SU-DHL-6 (cell line): ENCODE measurements at regions not wholly inside any gene's neighbourhood (a gene's known extent, or its start where the extent isn't known, plus 50 kb on each side); places are given as distances from the start of the nearest gene placed in this dataset.

Experiments used
- H2AFZ ChIP-seq: fragments of 200-600 bp; sonication (generic); 2 replicates; pipeline ENCODE4 v1.6.1; 2014; ENCODE audit warnings: low read depth, mild to moderate bottlenecking, moderate library complexity, mixed read lengths, antibody characterized with exemption, low read length; ENCODE audit not compliant: severe bottlenecking
- H3F3A ChIP-seq: fragments of 200-600 bp; shearing (Covaris generic); 2 replicates; pipeline ENCODE4 v1.6.0; 2016; ENCODE audit warnings: antibody characterized with exemption, mild to moderate bottlenecking; ENCODE audit not compliant: insufficient read depth
- H3K27ac ChIP-seq: fragments of 200-600 bp; sonication (generic); 2 replicates; pipeline ENCODE4 v1.5.1; 2016; ENCODE audit warnings: low read depth, mild to moderate bottlenecking, low read length, moderate library complexity, mixed read lengths
- H3K27me3 ChIP-seq: fragments of 200-600 bp; sonication (generic), shearing (Covaris generic); 2 replicates; pipeline ENCODE4 v1.6.0; 2014; ENCODE audit warnings: mild to moderate bottlenecking, low read length
- H3K36me3 ChIP-seq: fragments of 200-600 bp; sonication (generic); 2 replicates; pipeline ENCODE4 v1.6.1; 2014; ENCODE audit warnings: mild to moderate bottlenecking, low read length, mixed read lengths
- H3K4me2 ChIP-seq: fragments of 300-600, 200-600 bp; shearing (Covaris generic), sonication (generic); 2 replicates; pipeline ENCODE4 v1.6.0; 2014; ENCODE audit warnings: low read length, low read depth, mild to moderate bottlenecking; ENCODE audit not compliant: poor library complexity, severe bottlenecking
- H3K4me3 ChIP-seq: fragments of 200-600 bp; sonication (generic); 2 replicates; pipeline ENCODE4 v1.5.1; 2014; ENCODE audit warnings: antibody characterized with exemption, low read length, mild to moderate bottlenecking, mixed read lengths; ENCODE audit not compliant: insufficient read depth, poor library complexity, severe bottlenecking
- H3K79me2 ChIP-seq: fragments of 200-600 bp; sonication (generic); 2 replicates; pipeline ENCODE4 v1.6.1; 2014; ENCODE audit warnings: mild to moderate bottlenecking, low read length, moderate library complexity; ENCODE audit not compliant: insufficient read depth
- H3K9ac ChIP-seq: fragments of 200-600 bp; sonication (generic); 2 replicates; pipeline ENCODE4 v1.7.0; 2014; ENCODE audit warnings: mild to moderate bottlenecking, low read length
- H3K9me2 ChIP-seq: fragments of 200-600 bp; sonication (generic); replicated peaks from 2 replicates; pipeline ENCODE4 v1.6.1; 2014; ENCODE audit warnings: low read length; ENCODE audit not compliant: insufficient read depth
- H3K9me3 ChIP-seq: fragments of 200-600 bp; sonication (generic); 2 replicates; pipeline ENCODE4 v1.6.1; 2014; ENCODE audit warnings: low read length, mixed read lengths; ENCODE audit not compliant: insufficient read depth
- H4K20me1 ChIP-seq: fragments of 200-600 bp; sonication (generic); 2 replicates; pipeline ENCODE4 v1.6.1; 2014; ENCODE audit warnings: low read depth, mild to moderate bottlenecking, antibody characterized with exemption, low read length, moderate library complexity, mixed read lengths
- EZH2phosphoT487 ChIP-seq: fragments of 200-600 bp; sonication (generic), shearing (Covaris generic); conservative IDR thresholded peaks from 2 replicates; pipeline ENCODE4 v1.6.1; 2018; ENCODE audit warnings: mild to moderate bottlenecking, antibody characterized with exemption, low read length, moderate library complexity, mixed read lengths
- TF ChIP-seq, protein P1 (sequence below): fragments of 200-600 bp; sonication (generic); IDR thresholded peaks from one replicate; pipeline ENCODE4 v1.5.1; 2017; ENCODE audit warnings: antibody characterized with exemption, mild to moderate bottlenecking, low read length, moderate library complexity; ENCODE audit not compliant: insufficient read depth, poor library complexity, severe bottlenecking

DNA sequence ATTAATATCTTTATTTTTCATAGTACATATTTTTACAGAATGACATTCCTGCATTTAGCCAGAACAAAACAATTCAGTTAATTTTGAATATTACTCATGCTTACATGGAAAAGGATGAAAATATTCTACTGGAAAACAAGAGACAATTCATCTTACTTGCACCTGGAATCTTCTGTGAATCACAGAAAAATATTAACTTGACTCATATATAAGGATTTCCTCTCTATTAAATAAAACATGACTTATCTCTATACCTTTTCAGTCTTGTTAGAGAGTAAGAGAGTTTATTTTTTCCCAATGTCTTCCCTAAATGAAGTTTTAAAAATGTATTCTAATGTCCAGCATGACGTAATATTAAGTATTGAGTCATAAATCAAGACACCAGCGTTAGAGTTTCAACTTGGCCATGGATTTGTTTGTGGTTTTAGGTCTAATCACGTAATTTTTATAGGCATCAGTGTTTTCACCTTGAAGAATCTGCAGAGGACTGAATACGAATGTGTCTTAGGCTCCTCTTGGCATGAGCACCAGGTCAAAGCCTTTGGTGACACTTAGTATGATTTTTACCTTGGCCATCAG, 445.1 kb upstream of the JAG1 start:
- H3K36me3 ChIP-seq = no peaks in the 10 kb centered on the region
- H3K4me3 ChIP-seq = no peak overlapping the region
- no peak overlapping the region for H2AFZ ChIP-seq
- no peaks in the 10 kb centered on the region for H3K27me3 ChIP-seq
- H3F3A ChIP-seq = no peaks in the 10 kb centered on the region
- no peaks in the 10 kb centered on the region for H3K9me3 ChIP-seq
- H3K9me2 ChIP-seq = no peaks in the 10 kb centered on the region; the same call in 1 of the 2 replicates
- H3K4me2 ChIP-seq = no peak overlapping the region
- no peaks in the 10 kb centered on the region for H4K20me1 ChIP-seq
- no peaks in the 10 kb centered on the region for H3K79me2 ChIP-seq
- no peak overlapping the region for H3K9ac ChIP-seq
- no peak for TF ChIP-seq EZH2phosphoT487
- TF ChIP-seq, protein P1, sequence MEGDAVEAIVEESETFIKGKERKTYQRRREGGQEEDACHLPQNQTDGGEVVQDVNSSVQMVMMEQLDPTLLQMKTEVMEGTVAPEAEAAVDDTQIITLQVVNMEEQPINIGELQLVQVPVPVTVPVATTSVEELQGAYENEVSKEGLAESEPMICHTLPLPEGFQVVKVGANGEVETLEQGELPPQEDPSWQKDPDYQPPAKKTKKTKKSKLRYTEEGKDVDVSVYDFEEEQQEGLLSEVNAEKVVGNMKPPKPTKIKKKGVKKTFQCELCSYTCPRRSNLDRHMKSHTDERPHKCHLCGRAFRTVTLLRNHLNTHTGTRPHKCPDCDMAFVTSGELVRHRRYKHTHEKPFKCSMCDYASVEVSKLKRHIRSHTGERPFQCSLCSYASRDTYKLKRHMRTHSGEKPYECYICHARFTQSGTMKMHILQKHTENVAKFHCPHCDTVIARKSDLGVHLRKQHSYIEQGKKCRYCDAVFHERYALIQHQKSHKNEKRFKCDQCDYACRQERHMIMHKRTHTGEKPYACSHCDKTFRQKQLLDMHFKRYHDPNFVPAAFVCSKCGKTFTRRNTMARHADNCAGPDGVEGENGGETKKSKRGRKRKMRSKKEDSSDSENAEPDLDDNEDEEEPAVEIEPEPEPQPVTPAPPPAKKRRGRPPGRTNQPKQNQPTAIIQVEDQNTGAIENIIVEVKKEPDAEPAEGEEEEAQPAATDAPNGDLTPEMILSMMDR = no peak
- H3K27ac ChIP-seq = no peak overlapping the region

DNA sequence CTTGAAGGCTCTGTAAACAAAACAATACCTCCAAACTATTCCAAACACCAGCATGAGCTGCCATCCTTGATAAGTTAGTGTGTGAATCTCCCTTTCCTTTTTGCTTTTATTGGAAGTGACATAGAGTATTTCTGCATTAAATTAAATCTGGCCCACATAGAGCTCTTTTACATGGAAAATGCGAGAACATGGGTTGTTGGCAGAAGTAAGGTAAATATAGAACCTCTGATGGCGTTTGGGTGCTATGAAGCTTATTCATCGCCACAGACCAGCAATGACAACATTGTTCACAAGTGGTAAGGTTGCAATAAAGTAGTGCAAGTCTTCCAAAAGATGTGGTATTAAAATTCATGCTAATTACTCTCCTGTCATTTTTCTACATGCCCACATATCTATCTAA, 445.8 kb upstream of the JAG1 start:
- Histone ChIP-seq H3K9me3 (no peaks in the 10 kb centered on the region), H3K9ac (no peak overlapping the region), H3K4me2 (no peak overlapping the region), H3K27me3 (no peaks in the 10 kb centered on the region), H3F3A (no peaks in the 10 kb centered on the region), H3K4me3 (no peak overlapping the region), H3K36me3 (no peaks in the 10 kb centered on the region), H2AFZ (no peak overlapping the region), H3K27ac (no peak overlapping the region), H3K9me2 (no peaks in the 10 kb centered on the region; the same call in 1 of the 2 replicates), H3K79me2 (no peaks in the 10 kb centered on the region), H4K20me1 (no peaks in the 10 kb centered on the region)
- TF ChIP-seq EZH2phosphoT487 = no peak
- TF ChIP-seq, protein P1 = no peak

GRCh38 chr20:11120431-11120830, 446.6 kb upstream of the JAG1 start:
- no peaks in the 10 kb centered on the region for H3F3A ChIP-seq
- H2AFZ ChIP-seq = no peak overlapping the region
- H3K36me3 ChIP-seq = no peaks in the 10 kb centered on the region

More at GRCh38 chr20:11120431-11120830, 446.6 kb upstream of the JAG1 start:
- TF ChIP-seq, protein P1 = no peak
- no peak for TF ChIP-seq EZH2phosphoT487
- H3K9me2 ChIP-seq = no peaks in the 10 kb centered on the region; the same call in 1 of the 2 replicates
- H3K27ac ChIP-seq = no peak overlapping the region
- H3K79me2 ChIP-seq = no peaks in the 10 kb centered on the region
- H3K9me3 ChIP-seq = no peaks in the 10 kb centered on the region
- no peaks in the 10 kb centered on the region for H4K20me1 ChIP-seq
- no peaks in the 10 kb centered on the region for H3K27me3 ChIP-seq
- no peak overlapping the region for H3K4me2 ChIP-seq
- H3K9ac ChIP-seq = no peak overlapping the region
- no peak overlapping the region for H3K4me3 ChIP-seq
